SK-N-SH (cell line): ENCODE measurements at regions not wholly inside any gene's neighbourhood (a gene's known extent, or its start where the extent isn't known, plus 50 kb on each side); places are given as distances from the start of the nearest gene placed in this dataset.

Experiments
- CTCF ChIA-PET: fragments of 300-600, 350-600 bp; formaldehyde crosslinking; extraction: SDS; loops from one replicate; lab custom pipeline; 2021; lab: Yijun Ruan, JAX
- POLR2A ChIA-PET: fragments of 350-600 bp; sonication (Branson Sonifier 250); formaldehyde crosslinking; extraction: SDS; loops from one replicate; lab custom pipeline; 2020; ENCODE audit warnings: antibody characterized with exemption, inconsistent platforms; lab: Yijun Ruan, JAX
- DNase-seq: peaks from one replicate; pipeline ENCODE4 v3.0.0; 2012
- H2AFZ ChIP-seq: fragments of 200-600 bp; sonication (generic); 2 replicates; pipeline ENCODE4 v1.8.1; 2016; ENCODE audit warnings: antibody characterized with exemption, mild to moderate bottlenecking, low read depth
- H3F3A ChIP-seq: fragments of 200-600 bp; sonication (generic); replicated peaks from 2 replicates; pipeline ENCODE3; 2016; ENCODE audit warnings: antibody characterized with exemption, mild to moderate bottlenecking; ENCODE audit not compliant: insufficient read depth
- H3K27ac ChIP-seq, 2 experiments: fragments of 200-500 bp in 1 of 2; fragments of 200-600 bp in 1 of 2; sonication (Bioruptor generic) in 1 of 2; sonication (generic), shearing (Covaris generic) in 1 of 2; 2 replicates each; pipeline versions ENCODE4 v1.5.1 to v1.6.1; 2014 to 2016; ENCODE audit warnings: low read depth in 2 of 2, inconsistent platforms in 1 of 2, low read length in 1 of 2, mild to moderate bottlenecking in 1 of 2, mixed read lengths in 1 of 2
- H3K27me3 ChIP-seq: fragments of 200-600 bp; sonication (generic), shearing (Covaris generic); 2 replicates; pipeline ENCODE4 v1.6.1; 2016; ENCODE audit warnings: mixed run types; ENCODE audit not compliant: insufficient read depth
- H3K36me3 ChIP-seq, 2 experiments: fragments of 200-500 bp in 1 of 2; fragments of 200-600 bp in 1 of 2; sonication (Bioruptor generic) in 1 of 2; sonication (generic) in 1 of 2; replicated peaks in 1 of 2; 2 replicates each; pipeline versions ENCODE3 to v1.5.1; 2014 to 2016; ENCODE audit warnings: low read length in 1 of 2, mild to moderate bottlenecking in 1 of 2; ENCODE audit not compliant: insufficient read depth in 2 of 2, control insufficient read depth in 1 of 2
- H3K4me1 ChIP-seq, 2 experiments: fragments of 200-500 bp in 1 of 2; fragments of 200-600 bp in 1 of 2; sonication (Bioruptor generic) in 1 of 2; sonication (generic), shearing (Covaris generic) in 1 of 2; 2 replicates each; pipeline versions ENCODE4 v1.5.1 to v1.6.1; 2014 to 2016; ENCODE audit warnings: low read depth in 1 of 2, low read length in 1 of 2, mixed run types in 1 of 2; ENCODE audit not compliant: insufficient read depth in 2 of 2, control insufficient read depth in 1 of 2
- H3K4me2 ChIP-seq: fragments of 200-600 bp; sonication (generic), shearing (Covaris generic); 2 replicates; pipeline ENCODE4 v1.6.1; 2017; ENCODE audit warnings: mixed run types
- H3K4me3 ChIP-seq, 2 experiments: fragments of 200-500 bp in 1 of 2; fragments of 200-600 bp in 1 of 2; sonication (Bioruptor generic) in 1 of 2; sonication (generic), shearing (Covaris generic) in 1 of 2; 2 replicates each; pipeline versions ENCODE4 v1.5.1 to v1.8.1; 2014 to 2016; ENCODE audit warnings: low read depth in 2 of 2, inconsistent platforms in 1 of 2, low read length in 1 of 2, mild to moderate bottlenecking in 1 of 2, mixed read lengths in 1 of 2, moderate library complexity in 1 of 2
- H3K79me2 ChIP-seq: fragments of 200-600 bp; sonication (generic); 2 replicates; pipeline ENCODE4 v1.8.1; 2017; ENCODE audit warnings: mild to moderate bottlenecking; ENCODE audit not compliant: insufficient read depth
- H3K9ac ChIP-seq: fragments of 200-600 bp; sonication (generic); 2 replicates; pipeline ENCODE4 v1.6.1; 2017; ENCODE audit warnings: mixed run types
- H3K9me2 ChIP-seq: fragments of 200-600 bp; sonication (generic); 2 replicates; pipeline ENCODE4 v1.6.1; 2017; ENCODE audit warnings: mixed run types
- H3K9me3 ChIP-seq: fragments of 200-600 bp; sonication (generic); 2 replicates; pipeline ENCODE4 v1.6.1; 2017; ENCODE audit warnings: mixed run types, mild to moderate bottlenecking, moderate library complexity
- H4K20me1 ChIP-seq: fragments of 200-600 bp; sonication (generic); 2 replicates; pipeline ENCODE4 v1.6.1; 2017; ENCODE audit warnings: mild to moderate bottlenecking, mixed run types; ENCODE audit not compliant: insufficient read depth
- CHD2 ChIP-seq: fragments of 150-350 bp; IDR thresholded peaks from 2 replicates; pipeline ENCODE4 v1.6.1; 2018; ENCODE audit warnings: low read length; ENCODE audit not compliant: partially characterized antibody
- EP300 ChIP-seq, 2 experiments: IDR thresholded peaks; 2 replicates each; pipeline versions ENCODE4 v1.4.0 to v1.6.1; 2012; ENCODE audit warnings: borderline replicate concordance in 1 of 2, low read depth in 1 of 2, low read length in 1 of 2
- FOSL2 ChIP-seq: IDR thresholded peaks from 2 replicates; pipeline ENCODE4 v1.4.0; 2012; ENCODE audit warnings: low read depth, mild to moderate bottlenecking, moderate library complexity, borderline replicate concordance
- FOXJ3 ChIP-seq: sonication (generic); formaldehyde crosslinking; IDR thresholded peaks from 2 replicates; pipeline ENCODE4 v1.5.1; 2020; ENCODE audit warnings: mild to moderate bottlenecking, missing genetic modification reagents
- FOXM1 ChIP-seq: IDR thresholded peaks from 2 replicates; pipeline ENCODE4 v1.4.0; 2012; ENCODE audit warnings: low read depth, mild to moderate bottlenecking
- GABPA ChIP-seq: IDR thresholded peaks from 2 replicates; pipeline ENCODE4 v1.4.0; 2012; ENCODE audit warnings: low read depth, mild to moderate bottlenecking
- GATA2 ChIP-seq: sonication (generic); formaldehyde crosslinking; IDR thresholded peaks from 2 replicates; pipeline ENCODE4 v1.5.0; 2020; ENCODE audit warnings: mild to moderate bottlenecking, missing genetic modification reagents
- IRF3 ChIP-seq: fragments of 150-350 bp; IDR thresholded peaks from 2 replicates; pipeline ENCODE4 v1.6.1; 2016; ENCODE audit warnings: mild to moderate bottlenecking, low read depth, low read length
- JUND ChIP-seq: IDR thresholded peaks from 2 replicates; pipeline ENCODE4 v1.4.0; 2012
- MXI1 ChIP-seq: IDR thresholded peaks from 2 replicates; pipeline ENCODE4 v1.6.1; 2012; ENCODE audit warnings: mild to moderate bottlenecking, low read depth, low read length, improper control_type of control experiment
- NRF1 ChIP-seq: IDR thresholded peaks from 2 replicates; pipeline ENCODE4 v1.6.1; 2012; ENCODE audit warnings: low read depth, mild to moderate bottlenecking, low read length
- POLR2AphosphoS5 ChIP-seq: IDR thresholded peaks from 2 replicates; pipeline ENCODE4 v1.6.1; 2012; ENCODE audit warnings: low read depth, low read length
- RAD21 ChIP-seq: IDR thresholded peaks from 2 replicates; pipeline ENCODE4 v1.6.1; 2012; ENCODE audit warnings: mild to moderate bottlenecking, low read length
- RCOR1 ChIP-seq: fragments of 150-350 bp; IDR thresholded peaks from 2 replicates; pipeline ENCODE4 v1.6.1; 2017; ENCODE audit warnings: antibody characterized with exemption, low read length
- RXRA ChIP-seq: IDR thresholded peaks from 2 replicates; pipeline ENCODE4 v1.4.0; 2012; ENCODE audit warnings: low read depth, mild to moderate bottlenecking, borderline replicate concordance
- TCF12 ChIP-seq: IDR thresholded peaks from 2 replicates; pipeline ENCODE4 v1.4.0; 2012
- USF2 ChIP-seq: fragments of 150-350 bp; IDR thresholded peaks from 2 replicates; pipeline ENCODE4 v1.6.1; 2017; ENCODE audit warnings: antibody characterized with exemption, low read length, low read depth, borderline replicate concordance
- YY1 ChIP-seq: IDR thresholded peaks from 2 replicates; pipeline ENCODE4 v1.4.0; 2012; ENCODE audit warnings: low read depth, mild to moderate bottlenecking
- ZBTB33 ChIP-seq: IDR thresholded peaks from 2 replicates; pipeline ENCODE4 v1.4.0; 2012; ENCODE audit warnings: low read depth, borderline replicate concordance
- WGBS: methylation state at CpG from one replicate; pipeline ENCODE4 v1.1.6; 2017; ENCODE audit warnings: low lambda C conversion rate; 5-methylcytosine and 5-hydroxymethylcytosine counted together
- TF ChIP-seq, protein P1 (sequence below): IDR thresholded peaks from 2 replicates; pipeline ENCODE4 v1.4.0; 2012; ENCODE audit warnings: low read depth

DNA sequence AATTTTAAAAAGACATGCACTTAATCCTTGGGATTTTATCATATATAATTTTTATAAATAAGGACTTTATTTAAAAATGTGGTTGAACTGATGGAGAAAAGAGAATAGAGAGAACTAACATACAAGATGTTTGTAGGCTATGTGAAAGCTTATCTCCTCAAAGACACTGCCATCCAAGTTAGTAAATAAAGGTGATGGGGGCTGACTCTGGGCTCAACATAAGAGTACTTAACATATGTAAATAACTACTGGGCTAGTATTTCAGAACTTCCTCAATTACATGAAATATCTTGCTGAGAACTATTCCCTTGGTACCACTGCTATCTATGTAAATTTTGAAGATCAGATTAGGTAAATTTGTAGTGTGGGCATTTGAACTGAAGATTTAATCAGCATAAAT, 1017.3 kb upstream of the PCDH20 start:
- DNase-seq = no peak
- no peaks in the 10 kb centered on the region for H3K27me3 ChIP-seq
- no peaks in the 10 kb centered on the region for H3K9me2 ChIP-seq
- H3K4me1 ChIP-seq = no peaks in the 10 kb centered on the region
- POLR2A ChIA-PET = no interaction called here
- H3K4me3 ChIP-seq = no peak overlapping the region
- CTCF ChIA-PET = no interaction called here
- no peaks in the 10 kb centered on the region for H4K20me1 ChIP-seq
- no peaks in the 10 kb centered on the region for H3K36me3 ChIP-seq
- no peaks in the 10 kb centered on the region for H3K9me3 ChIP-seq
- TF ChIP-seq YY1 (no peak), GATA2 (no peak), EP300 (IDR thresholded peaks at IDR 0.05; ENCODE audit: borderline replicate concordance in 1 of 2, low read depth in 1 of 2, low read length in 1 of 2) (no peak), CHD2 (no peak), RXRA (no peak), TCF12 (no peak)
- no peaks in the 10 kb centered on the region for H3K79me2 ChIP-seq
- H3K4me2 ChIP-seq = no peak overlapping the region
- no peak overlapping the region for H3K9ac ChIP-seq
- H3K27ac ChIP-seq = no peak overlapping the region
- no peaks in the 10 kb centered on the region for H3F3A ChIP-seq
- no peak overlapping the region for H2AFZ ChIP-seq

DNA sequence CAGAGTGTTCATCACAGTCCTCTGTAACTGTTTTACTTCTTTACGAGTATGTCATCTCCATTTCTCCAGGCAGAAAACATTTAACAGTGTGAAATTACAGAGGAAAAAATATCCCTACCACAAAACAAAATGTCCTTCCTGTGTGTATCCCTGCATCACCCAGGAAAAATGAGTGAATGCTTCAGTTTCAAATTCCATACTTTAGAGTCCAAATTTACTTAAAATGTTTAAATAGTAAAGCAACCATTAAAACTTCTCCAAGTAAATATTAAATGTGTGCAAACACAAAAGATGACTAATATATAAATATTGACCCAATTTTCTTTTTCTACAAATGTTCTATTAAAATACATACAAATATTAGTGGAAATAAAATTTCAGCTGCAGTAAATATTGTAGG, 1016.6 kb upstream of the PCDH20 start:
- no peak overlapping the region for H3K27ac ChIP-seq
- no peaks in the 10 kb centered on the region for H4K20me1 ChIP-seq
- H3K36me3 ChIP-seq = no peaks in the 10 kb centered on the region
- H3K79me2 ChIP-seq = no peaks in the 10 kb centered on the region
- H3K9me3 ChIP-seq = no peaks in the 10 kb centered on the region
- H3F3A ChIP-seq = no peaks in the 10 kb centered on the region
- no peak overlapping the region for H2AFZ ChIP-seq
- 43% methylated on average over 1 of the region's 1 CpG for WGBS
- no peak for DNase-seq
- no peaks in the 10 kb centered on the region for H3K9me2 ChIP-seq
- POLR2A ChIA-PET = no interaction called here
- CTCF ChIA-PET = no interaction called here
- no peaks in the 10 kb centered on the region for H3K4me1 ChIP-seq
- no peak overlapping the region for H3K9ac ChIP-seq
- H3K27me3 ChIP-seq = no peaks in the 10 kb centered on the region
- no peak overlapping the region for H3K4me2 ChIP-seq
- H3K4me3 ChIP-seq = no peak overlapping the region
- TF ChIP-seq USF2 (no peak), GABPA (no peak), IRF3 (no peak), FOSL2 (no peak)

GRCh38 chr13:62431852-62432251, 1016.2 kb upstream of the PCDH20 start:
- H3K27me3 ChIP-seq = no peaks in the 10 kb centered on the region
- H3K9me2 ChIP-seq = no peaks in the 10 kb centered on the region
- DNase-seq = no peak
- ChIA-PET CTCF (no interaction called here), POLR2A (no interaction called here)
- no peak overlapping the region for H3K9ac ChIP-seq
- no peak overlapping the region for H3K4me2 ChIP-seq
- H3K36me3 ChIP-seq = no peaks in the 10 kb centered on the region
- H3K27ac ChIP-seq = no peak overlapping the region
- no peaks in the 10 kb centered on the region for H3K79me2 ChIP-seq
- H3K4me3 ChIP-seq = no peak overlapping the region
- H3K9me3 ChIP-seq = no peaks in the 10 kb centered on the region
- H3K4me1 ChIP-seq = no peaks in the 10 kb centered on the region
- no peaks in the 10 kb centered on the region for H4K20me1 ChIP-seq
- H2AFZ ChIP-seq = no peak overlapping the region
- H3F3A ChIP-seq = no peaks in the 10 kb centered on the region
- TF ChIP-seq RAD21 (no peak), JUND (no peak), CHD2 (no peak), GABPA (no peak), MXI1 (no peak), FOXM1 (no peak), POLR2AphosphoS5 (no peak), YY1 (no peak), FOXJ3 (CRISPR knock-in tag) (no peak), RCOR1 (no peak), NRF1 (no peak), ZBTB33 (no peak)
- TF ChIP-seq, protein P1, sequence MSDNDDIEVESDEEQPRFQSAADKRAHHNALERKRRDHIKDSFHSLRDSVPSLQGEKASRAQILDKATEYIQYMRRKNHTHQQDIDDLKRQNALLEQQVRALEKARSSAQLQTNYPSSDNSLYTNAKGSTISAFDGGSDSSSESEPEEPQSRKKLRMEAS = no peak
